OCI-LY1 (cell line): ENCODE measurements at regions not wholly inside any gene's neighbourhood (a gene's known extent, or its start where the extent isn't known, plus 50 kb on each side); places are given as distances from the start of the nearest gene placed in this dataset.

ENCODE experiments used
- H2AFZ ChIP-seq: fragments of 200-600 bp; sonication (generic), shearing (Covaris generic); 2 replicates; pipeline ENCODE4 v1.6.0; 2014; ENCODE audit warnings: antibody characterized with exemption, mild to moderate bottlenecking, low read length
- H3F3A ChIP-seq: fragments of 200-600 bp; sonication (generic), shearing (Covaris generic); 2 replicates; pipeline ENCODE4 v1.6.0; 2014; ENCODE audit warnings: mild to moderate bottlenecking, antibody characterized with exemption, low read length, moderate library complexity; ENCODE audit not compliant: insufficient read depth
- H3K27ac ChIP-seq: fragments of 200-600 bp; sonication (generic); 2 replicates; pipeline ENCODE4 v1.5.1; 2014; ENCODE audit warnings: low read length, mixed run types, mild to moderate bottlenecking, low read depth; ENCODE audit not compliant: poor library complexity, severe bottlenecking
- H3K27me3 ChIP-seq: fragments of 200-600 bp; sonication (generic); 2 replicates; pipeline ENCODE4 v1.6.0; 2014; ENCODE audit warnings: antibody characterized with exemption, mild to moderate bottlenecking, low read length, moderate library complexity; ENCODE audit not compliant: insufficient read depth
- H3K36me3 ChIP-seq: fragments of 200-600 bp; sonication (generic); 2 replicates; pipeline ENCODE4 v1.6.1; 2014; ENCODE audit warnings: mild to moderate bottlenecking, antibody characterized with exemption, low read length, moderate library complexity, mixed read lengths; ENCODE audit not compliant: insufficient read depth
- H3K4me1 ChIP-seq: fragments of 200-600 bp; sonication (generic); 2 replicates; pipeline ENCODE4 v1.5.1; 2014; ENCODE audit warnings: mild to moderate bottlenecking, low read length, moderate library complexity; ENCODE audit not compliant: insufficient read depth, severe bottlenecking
- H3K4me2 ChIP-seq: fragments of 200-600 bp; sonication (generic), shearing (Covaris generic); 2 replicates; pipeline ENCODE4 v1.6.1; 2014; ENCODE audit warnings: low read length
- H3K4me3 ChIP-seq: fragments of 200-600 bp; sonication (generic); 2 replicates; pipeline ENCODE4 v1.5.1; 2014; ENCODE audit warnings: low read length, low read depth, mild to moderate bottlenecking, mixed read lengths; ENCODE audit not compliant: poor library complexity, severe bottlenecking
- H3K79me2 ChIP-seq: fragments of 200-600 bp; shearing (Covaris generic); 2 replicates; pipeline ENCODE4 v1.6.1; 2016; ENCODE audit warnings: mixed run types, low read length, mixed read lengths; ENCODE audit not compliant: insufficient read depth
- H3K9ac ChIP-seq: fragments of 200-600 bp; sonication (generic), shearing (Covaris generic); 2 replicates; pipeline ENCODE4 v1.6.1; 2014; ENCODE audit warnings: mild to moderate bottlenecking, low read length, mixed read lengths
- H3K9me2 ChIP-seq: fragments of 200-600 bp; sonication (generic), shearing (Covaris generic); 2 replicates; pipeline ENCODE4 v1.6.1; 2014; ENCODE audit warnings: low read depth, mild to moderate bottlenecking, low read length, mixed read lengths
- H3K9me3 ChIP-seq: fragments of 200-600 bp; shearing (Covaris generic); 2 replicates; pipeline ENCODE4 v1.6.1; 2014; ENCODE audit warnings: low read length, mixed read lengths
- H4K20me1 ChIP-seq: fragments of 200-600 bp; sonication (generic), shearing (Covaris generic); 2 replicates; pipeline ENCODE4 v1.6.0; 2016; ENCODE audit warnings: mild to moderate bottlenecking, low read length; ENCODE audit not compliant: insufficient read depth
- EZH2 ChIP-seq: fragments of 200-600 bp; sonication (generic), shearing (Covaris generic); IDR thresholded peaks from 2 replicates; pipeline ENCODE4 v1.8.0; 2017; ENCODE audit warnings: borderline replicate concordance, mixed run types, mild to moderate bottlenecking, antibody characterized with exemption, low read length, moderate library complexity, mixed read lengths
- TF ChIP-seq, protein P1 (sequence below): fragments of 200-600 bp; sonication (generic), shearing (Covaris generic); IDR thresholded peaks from 2 replicates; pipeline ENCODE4 v1.5.1; 2017; ENCODE audit warnings: mild to moderate bottlenecking, antibody characterized with exemption, low read length, moderate library complexity, mixed read lengths

DNA sequence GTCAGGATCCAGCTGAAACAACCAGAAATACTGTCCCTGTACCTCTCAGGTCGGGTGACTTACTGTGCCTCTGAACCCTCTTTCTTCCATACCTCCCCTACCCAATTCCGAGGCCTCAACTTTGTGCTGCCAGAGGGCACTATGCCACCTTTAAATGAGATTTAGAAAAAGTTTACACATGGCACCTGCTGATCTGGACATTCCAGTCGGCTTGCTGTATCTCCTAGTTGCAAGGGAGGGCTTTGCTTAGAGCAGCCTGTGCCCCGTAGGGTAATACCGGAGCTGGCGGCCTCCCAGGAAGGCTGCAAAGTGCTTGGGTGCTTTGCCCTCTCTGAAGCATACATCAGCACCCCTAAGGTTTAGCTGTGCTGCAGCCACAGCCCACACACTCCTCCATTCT, 306.0 kb upstream of the RBFOX1 start:
- no peaks in the 10 kb centered on the region for H3F3A ChIP-seq
- TF ChIP-seq, protein P1, sequence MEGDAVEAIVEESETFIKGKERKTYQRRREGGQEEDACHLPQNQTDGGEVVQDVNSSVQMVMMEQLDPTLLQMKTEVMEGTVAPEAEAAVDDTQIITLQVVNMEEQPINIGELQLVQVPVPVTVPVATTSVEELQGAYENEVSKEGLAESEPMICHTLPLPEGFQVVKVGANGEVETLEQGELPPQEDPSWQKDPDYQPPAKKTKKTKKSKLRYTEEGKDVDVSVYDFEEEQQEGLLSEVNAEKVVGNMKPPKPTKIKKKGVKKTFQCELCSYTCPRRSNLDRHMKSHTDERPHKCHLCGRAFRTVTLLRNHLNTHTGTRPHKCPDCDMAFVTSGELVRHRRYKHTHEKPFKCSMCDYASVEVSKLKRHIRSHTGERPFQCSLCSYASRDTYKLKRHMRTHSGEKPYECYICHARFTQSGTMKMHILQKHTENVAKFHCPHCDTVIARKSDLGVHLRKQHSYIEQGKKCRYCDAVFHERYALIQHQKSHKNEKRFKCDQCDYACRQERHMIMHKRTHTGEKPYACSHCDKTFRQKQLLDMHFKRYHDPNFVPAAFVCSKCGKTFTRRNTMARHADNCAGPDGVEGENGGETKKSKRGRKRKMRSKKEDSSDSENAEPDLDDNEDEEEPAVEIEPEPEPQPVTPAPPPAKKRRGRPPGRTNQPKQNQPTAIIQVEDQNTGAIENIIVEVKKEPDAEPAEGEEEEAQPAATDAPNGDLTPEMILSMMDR, result no peak
- no peak for TF ChIP-seq EZH2
- no peak overlapping the region for H3K4me2 ChIP-seq
- no peak overlapping the region for H2AFZ ChIP-seq
- no peaks in the 10 kb centered on the region for H4K20me1 ChIP-seq
- H3K9ac ChIP-seq, result no peak overlapping the region
- no peaks in the 10 kb centered on the region for H3K36me3 ChIP-seq
- H3K4me1 ChIP-seq, result no peaks in the 10 kb centered on the region
- no peaks in the 10 kb centered on the region for H3K9me3 ChIP-seq
- H3K27ac ChIP-seq, result no peak overlapping the region
- H3K79me2 ChIP-seq, result no peaks in the 10 kb centered on the region
- no peaks in the 10 kb centered on the region for H3K9me2 ChIP-seq
- H3K4me3 ChIP-seq, result no peak overlapping the region
- H3K27me3 ChIP-seq, result no peaks in the 10 kb centered on the region

DNA sequence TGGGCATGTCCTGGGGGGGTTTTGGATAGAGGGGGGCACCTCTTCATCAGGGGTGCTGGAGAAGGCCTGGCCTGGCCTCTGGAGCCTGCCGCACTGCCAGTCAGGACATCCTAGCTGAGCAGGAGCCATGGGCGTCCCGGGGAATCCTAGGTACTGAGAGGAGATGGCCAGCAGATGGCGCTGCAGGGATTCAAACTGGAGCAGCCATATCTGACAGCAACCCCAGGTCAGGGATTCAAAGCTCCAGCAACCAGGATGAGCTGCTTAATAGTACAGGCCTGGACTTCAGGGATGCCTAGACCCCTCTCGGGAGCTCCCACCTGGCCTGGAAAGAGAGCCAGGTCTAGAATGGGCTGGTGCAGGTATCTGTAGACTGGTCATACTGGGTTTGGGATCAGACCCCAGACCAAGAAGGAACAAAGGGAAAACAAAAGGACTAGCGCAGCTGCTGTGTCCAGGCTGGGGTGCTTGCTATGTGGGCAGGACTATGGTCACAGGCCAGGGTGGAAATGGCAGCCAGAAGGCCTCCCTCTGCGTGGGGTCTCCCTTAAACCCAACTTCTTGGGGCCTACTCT, 306.9 kb upstream of the RBFOX1 start:
- Histone ChIP-seq H3K4me2 (no peak overlapping the region), H3K4me3 (no peak overlapping the region), H3K27ac (no peak overlapping the region), H2AFZ (no peak overlapping the region), H3F3A (no peaks in the 10 kb centered on the region), H3K9ac (no peak overlapping the region), H3K79me2 (no peaks in the 10 kb centered on the region), H3K27me3 (no peaks in the 10 kb centered on the region), H3K36me3 (no peaks in the 10 kb centered on the region), H3K4me1 (no peaks in the 10 kb centered on the region), H4K20me1 (no peaks in the 10 kb centered on the region), H3K9me3 (no peaks in the 10 kb centered on the region), H3K9me2 (no peaks in the 10 kb centered on the region)
- no peak for TF ChIP-seq EZH2
- TF ChIP-seq, protein P1, result peak; percentile 68

DNA sequence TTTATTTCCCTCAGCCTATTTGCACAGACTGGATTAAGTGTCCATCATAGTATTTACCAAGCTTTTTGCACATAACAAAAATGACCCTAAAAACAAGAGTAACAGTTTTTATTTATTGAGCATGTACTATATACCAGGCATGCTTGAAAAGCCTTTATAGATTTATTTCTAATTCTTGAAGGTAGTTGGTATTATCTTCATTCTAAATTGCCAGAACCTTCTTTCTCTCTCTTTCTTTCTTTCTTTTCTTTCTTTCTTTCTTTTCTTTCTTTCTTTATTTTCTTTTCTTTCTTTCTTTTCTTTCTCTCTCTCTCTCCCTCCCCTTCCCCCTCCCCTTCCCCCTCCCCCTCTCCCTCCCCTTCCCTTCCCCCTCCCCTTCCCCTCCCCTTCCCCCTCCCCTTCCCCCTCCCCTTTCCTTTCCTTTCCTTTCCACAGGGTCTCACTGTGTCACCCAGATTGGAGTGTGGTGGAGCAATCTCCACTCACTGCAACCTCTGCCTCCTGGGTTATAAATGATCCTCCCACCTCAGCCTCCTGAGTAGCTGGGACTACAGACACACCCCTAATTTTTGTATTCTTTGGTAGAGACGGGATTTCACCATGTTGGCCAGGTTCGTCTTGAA, 310.9 kb upstream of the RBFOX1 start:
- no peak overlapping the region for H3K4me2 ChIP-seq
- H3K27me3 ChIP-seq, result no peaks in the 10 kb centered on the region
- no peak overlapping the region for H2AFZ ChIP-seq
- H3K9me2 ChIP-seq, result no peaks in the 10 kb centered on the region
- H3K9ac ChIP-seq, result no peak overlapping the region
- no peaks in the 10 kb centered on the region for H4K20me1 ChIP-seq
- H3K79me2 ChIP-seq, result no peaks in the 10 kb centered on the region
- H3K9me3 ChIP-seq, result no peaks in the 10 kb centered on the region
- no peaks in the 10 kb centered on the region for H3K36me3 ChIP-seq
- H3F3A ChIP-seq, result no peaks in the 10 kb centered on the region
- no peak overlapping the region for H3K4me3 ChIP-seq
- H3K27ac ChIP-seq, result no peak overlapping the region
- TF ChIP-seq EZH2, result no peak
- TF ChIP-seq, protein P1, result no peak
- H3K4me1 ChIP-seq, result no peaks in the 10 kb centered on the region
